ENCODE measurements at regions not wholly inside any gene's neighbourhood (a gene's known extent, or its start where the extent isn't known, plus 50 kb on each side); places are given as distances from the start of the nearest gene placed in this dataset.

GRCh38 chr14:83260751-83261150, 1727.1 kb upstream of the SEL1L start:
- peaks cover 6% of the 10 kb centered on the region for H3K9me3 ChIP-seq
- H3K4me1 ChIP-seq (ENCODE audit: low read depth), result no peaks in the 10 kb centered on the region
- H3K36me3 ChIP-seq (ENCODE audit: low read depth), result no peaks in the 10 kb centered on the region
- no peak overlapping the region for H3K4me3 ChIP-seq
- intact Hi-C loops (cut with DNase I, micrococcal nuclease), result no loop called here
- ATAC-seq (no peak), DNase-seq (no peak)
- no peak for TF ChIP-seq CTCF (IDR thresholded peaks at IDR 0.05)

DNA sequence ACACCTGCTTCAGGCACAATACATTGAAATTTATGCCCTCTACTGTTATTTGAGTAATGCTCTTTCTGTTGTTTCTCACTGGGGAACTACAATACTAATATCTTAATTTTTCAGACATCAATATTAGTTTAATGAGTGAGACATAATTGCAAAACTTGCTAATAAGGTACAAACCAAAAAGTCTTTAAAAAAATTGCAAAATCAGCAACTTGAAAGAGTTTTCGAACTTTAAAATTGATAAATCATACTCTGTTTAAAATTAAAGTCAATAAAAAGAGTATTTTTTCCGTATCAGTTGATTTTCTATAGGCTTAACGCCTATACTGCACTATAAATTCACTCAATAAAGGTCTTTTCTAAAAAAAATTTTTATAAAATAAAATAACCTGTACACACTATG, 1735.9 kb upstream of the SEL1L start:
- ATAC-seq, result no peak
- intact Hi-C loops (cut with DNase I, micrococcal nuclease), result no loop called here
- Histone ChIP-seq H3K9me3 (no peaks in the 10 kb centered on the region), H3K4me1 (ENCODE audit: low read depth) (no peaks in the 10 kb centered on the region), H3K36me3 (ENCODE audit: low read depth) (no peaks in the 10 kb centered on the region), H3K4me3 (no peak overlapping the region)
- no peak for TF ChIP-seq CTCF (IDR thresholded peaks at IDR 0.05)
- DNase-seq, result no peak

- H3K4me1 ChIP-seq (ENCODE audit: low read depth), result no peaks in the 10 kb centered on the region
- ATAC-seq (no peak), DNase-seq (no peak)
- H3K4me3 ChIP-seq, result no peak overlapping the region
- intact Hi-C loops (cut with DNase I, micrococcal nuclease), result no loop called here
- H3K36me3 ChIP-seq (ENCODE audit: low read depth), result no peaks in the 10 kb centered on the region
- no peak for TF ChIP-seq CTCF (IDR thresholded peaks at IDR 0.05)
- H3K9me3 ChIP-seq, result no peaks in the 10 kb centered on the region
These were observed 1738.0 kb upstream of the SEL1L start for GRCh38 chr14:83271663-83272062.

GRCh38 chr14:83280719-83281118, 1747.1 kb upstream of the SEL1L start:
- Histone ChIP-seq H3K9me3 (no peaks in the 10 kb centered on the region), H3K4me1 (ENCODE audit: low read depth) (no peaks in the 10 kb centered on the region), H3K36me3 (ENCODE audit: low read depth) (no peaks in the 10 kb centered on the region), H3K4me3 (no peak overlapping the region)
- intact Hi-C loops (cut with DNase I, micrococcal nuclease), result no loop called here
- ATAC-seq (no peak), DNase-seq (no peak)
- TF ChIP-seq CTCF (IDR thresholded peaks at IDR 0.05), result no peak

- DNase-seq (no peak), ATAC-seq (no peak)
- no peaks in the 10 kb centered on the region for H3K36me3 ChIP-seq (ENCODE audit: low read depth)
- TF ChIP-seq CTCF (IDR thresholded peaks at IDR 0.05), result no peak
- no peaks in the 10 kb centered on the region for H3K4me1 ChIP-seq (ENCODE audit: low read depth)
- H3K9me3 ChIP-seq, result no peaks in the 10 kb centered on the region
- no peak overlapping the region for H3K4me3 ChIP-seq
- intact Hi-C loops (cut with DNase I, micrococcal nuclease), result no loop called here
These were observed 1749.1 kb upstream of the SEL1L start for GRCh38 chr14:83282706-83283105.

DNA sequence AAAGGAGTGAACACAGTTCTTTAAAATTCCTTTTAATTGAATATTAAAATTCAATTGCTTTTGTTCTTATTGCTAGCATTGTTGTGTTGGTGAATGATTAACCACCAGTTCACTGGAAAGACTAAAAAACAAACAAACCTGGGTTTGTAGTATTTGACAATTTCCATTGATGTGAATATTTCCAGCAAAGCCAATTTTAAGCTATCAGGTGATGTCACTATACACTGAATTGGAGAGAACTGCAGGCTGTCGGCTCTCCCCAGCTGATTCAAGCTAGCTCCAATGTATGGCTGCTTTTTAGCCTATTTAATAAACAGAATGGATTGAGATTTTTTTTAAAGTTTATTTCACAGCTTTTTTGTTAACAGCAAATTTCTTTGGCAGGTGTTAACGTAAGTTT, 1753.6 kb upstream of the SEL1L start:
- H3K4me1 ChIP-seq (ENCODE audit: low read depth), result no peaks in the 10 kb centered on the region
- ATAC-seq (no peak), DNase-seq (no peak)
- intact Hi-C loops (cut with DNase I, micrococcal nuclease), result no loop called here
- H3K9me3 ChIP-seq, result no peaks in the 10 kb centered on the region
- H3K36me3 ChIP-seq (ENCODE audit: low read depth), result no peaks in the 10 kb centered on the region
- TF ChIP-seq CTCF (IDR thresholded peaks at IDR 0.05), result no peak
- H3K4me3 ChIP-seq, result no peak overlapping the region

All from mucosa of descending colon (tissue), 3 donors.